ENCODE measurements at regions not wholly inside any gene's neighbourhood (a gene's known extent, or its start where the extent isn't known, plus 50 kb on each side); places are given as distances from the start of the nearest gene placed in this dataset.
"Not testable (repeated sequence)": the region's sequence is repeated elsewhere in the genome, so short reads cannot be mapped to it uniquely, and the experiment has no call there.

GRCh38 chr3:43844757-43845156, 154.0 kb downstream of the ABHD5 start:
- intact Hi-C loops (cut with DNase I), result no loop called here
- H3K36me3 ChIP-seq, result no peaks in the 10 kb centered on the region
- ATAC-seq (no peak), DNase-seq (no peak)
- peaks cover 0 to 26% of the 10 kb centered on the region in 2 donors for H3K9me3 ChIP-seq
- no peak overlapping the region for H3K27ac ChIP-seq
- no peaks in the 10 kb centered on the region for H3K27me3 ChIP-seq
- H3K4me3 ChIP-seq, result no peak overlapping the region
- TF ChIP-seq CTCF (IDR thresholded peaks at IDR 0.05), result no peak
- no peaks in the 10 kb centered on the region for H3K4me1 ChIP-seq

GRCh38 chr3:43845553-43845952, 154.8 kb downstream of the ABHD5 start:
- H3K36me3 ChIP-seq; H3K4me3 ChIP-seq; intact Hi-C loops (cut with DNase I); H3K4me1 ChIP-seq; ATAC-seq; DNase-seq; H3K27me3 ChIP-seq; H3K27ac ChIP-seq: not testable (repeated sequence)
- peaks cover 0 to 26% of the 10 kb centered on the region in 2 donors for H3K9me3 ChIP-seq

- H3K4me1 ChIP-seq, result no peaks in the 10 kb centered on the region
- peaks cover 4 to 26% of the 10 kb centered on the region in 2 donors for H3K27me3 ChIP-seq
- no peak for DNase-seq
- no peak for TF ChIP-seq CTCF (IDR thresholded peaks at IDR 0.05)
- ATAC-seq, result no peak
- peaks cover 0 to 16% of the 10 kb centered on the region in 2 donors for H3K9me3 ChIP-seq
- intact Hi-C loops (cut with DNase I), result no loop called here
- no peaks in the 10 kb centered on the region for H3K36me3 ChIP-seq
- H3K4me3 ChIP-seq, result no peak overlapping the region
- H3K27ac ChIP-seq, result no peak overlapping the region
Observed at GRCh38 chr3:43852066-43852465, 161.3 kb downstream of the ABHD5 start.

GRCh38 chr3:43854283-43854682, 163.5 kb downstream of the ABHD5 start:
- ATAC-seq (no peak), DNase-seq (no peak)
- no peaks in the 10 kb centered on the region for H3K36me3 ChIP-seq
- no peaks in the 10 kb centered on the region for H3K4me1 ChIP-seq
- no peaks in the 10 kb centered on the region for H3K9me3 ChIP-seq
- no peak for TF ChIP-seq CTCF (IDR thresholded peaks at IDR 0.05)
- intact Hi-C loops (cut with DNase I), result no loop called here
- no peak overlapping the region for H3K27ac ChIP-seq
- H3K4me3 ChIP-seq, result no peak overlapping the region
- peaks cover 12 to 47% of the 10 kb centered on the region in 2 donors for H3K27me3 ChIP-seq

GRCh38 chr3:43854916-43855315, 164.2 kb downstream of the ABHD5 start:
- intact Hi-C loops (cut with DNase I), result no loop called here
- ATAC-seq, result no peak

More at GRCh38 chr3:43854916-43855315, 164.2 kb downstream of the ABHD5 start:
- Histone ChIP-seq H3K4me3 (no peak overlapping the region), H3K27ac (no peak overlapping the region), H3K27me3 (peaks cover 13 to 53% of the 10 kb centered on the region in 2 donors), H3K9me3 (no peaks in the 10 kb centered on the region), H3K4me1 (no peaks in the 10 kb centered on the region), H3K36me3 (no peaks in the 10 kb centered on the region)
- no peak for DNase-seq
- TF ChIP-seq CTCF (IDR thresholded peaks at IDR 0.05), result no peak
